Endometrial microvascular endothelial cells (primary cell): ENCODE measurements at regions not wholly inside any gene's neighbourhood (a gene's known extent, or its start where the extent isn't known, plus 50 kb on each side); places are given as distances from the start of the nearest gene placed in this dataset.

Experiments
- in situ Hi-C: cut with HindIII; loops from 2 replicates; pipeline ENCODE4 v1.10.0; 2017; ENCODE audit warnings: low sequenced_read_pairs, low pct_unique_long_range_greater_than_20kb; ENCODE audit errors: inconsistent ontology term

GRCh38 chr1:30819244-30819571 is 61.6 kb upstream of the LAPTM5 start:
- in situ Hi-C loops: loop anchor here (25.0 kb wide), 1 partner anchor 93 kb away; the partner anchor contains the start of gene SDC3

- in situ Hi-C loops: loop anchor here (25.0 kb wide), 1 partner anchor 94 kb away; the partner anchor contains the start of gene SDC3
Observed at GRCh38 chr1:30818568-30819243, 61.1 kb upstream of the LAPTM5 start.

- in situ Hi-C loops: loop anchor here (25.0 kb wide), 1 partner anchor 95 kb away; the partner anchor contains the start of gene SDC3
Observed at GRCh38 chr1:30817548-30817947, 60.0 kb upstream of the LAPTM5 start.

- in situ Hi-C loops: loop anchor here (25.0 kb wide), 1 partner anchor 95 kb away; the partner anchor contains the start of gene SDC3
Observed at GRCh38 chr1:30817077-30817438, 59.5 kb upstream of the LAPTM5 start.

- in situ Hi-C loops: loop anchor here (25.0 kb wide), 1 partner anchor 96 kb away; the partner anchor contains the start of gene SDC3
Observed at GRCh38 chr1:30816211-30817076, 58.9 kb upstream of the LAPTM5 start.

GRCh38 chr1:30815556-30815955 is 58.0 kb upstream of the LAPTM5 start:
- in situ Hi-C loops: loop anchor here (25.0 kb wide), 1 partner anchor 97 kb away; the partner anchor contains the start of gene SDC3

GRCh38 chr1:30814292-30814691 is 56.7 kb upstream of the LAPTM5 start:
- in situ Hi-C loops: loop anchor here (25.0 kb wide), 1 partner anchor 98 kb away; the partner anchor contains the start of gene SDC3

GRCh38 chr1:30812076-30812475 is 54.5 kb upstream of the LAPTM5 start:
- in situ Hi-C loops: loop anchor here (25.0 kb wide), 1 partner anchor 100 kb away; the partner anchor contains the start of gene SDC3

GRCh38 chr1:30811187-30811586 is 53.6 kb upstream of the LAPTM5 start:
- in situ Hi-C loops: loop anchor here (25.0 kb wide), 1 partner anchor 101 kb away; the partner anchor contains the start of gene SDC3

GRCh38 chr1:30810416-30811080 is 53.0 kb upstream of the LAPTM5 start:
- in situ Hi-C loops: loop anchor here (25.0 kb wide), 1 partner anchor 102 kb away; the partner anchor contains the start of gene SDC3

- in situ Hi-C loops: loop anchor here (25.0 kb wide), 1 partner anchor 103 kb away; the partner anchor contains the start of gene SDC3
Observed at GRCh38 chr1:30809514-30810263, 52.1 kb upstream of the LAPTM5 start.

GRCh38 chr1:30808067-30808662 is 50.6 kb upstream of the LAPTM5 start:
- in situ Hi-C loops: loop anchor here (25.0 kb wide), 1 partner anchor 104 kb away; the partner anchor contains the start of gene SDC3

GRCh38 chr1:30807318-30808066 is 49.9 kb upstream of the LAPTM5 start:
- in situ Hi-C loops: loop anchor here (25.0 kb wide), 1 partner anchor 105 kb away; the partner anchor contains the start of gene SDC3
